HG03135 (cell line): ENCODE measurements at regions not wholly inside any gene's neighbourhood (a gene's known extent, or its start where the extent isn't known, plus 50 kb on each side); places are given as distances from the start of the nearest gene placed in this dataset.
A peak's percentile ranks its signal among the peaks of the same experiment; 100 is the strongest.
"Not testable (repeated sequence)": the region's sequence is repeated elsewhere in the genome, so short reads cannot be mapped to it uniquely, and the experiment has no call there.

Source experiments
- ATAC-seq: cut with Tn5 transposase; IDR thresholded peaks from one replicate; pipeline ENCODE4 v1.9.1; 2021; ENCODE audit warnings: mild to moderate bottlenecking, moderate library complexity; ENCODE audit not compliant: unreplicated experiment

GRCh38 chr1:31485166-31485565 is 72.2 kb downstream of the SERINC2 start:
- ATAC-seq, result no peak

GRCh38 chr1:31487143-31487542 is 74.1 kb downstream of the SERINC2 start:
- ATAC-seq, result no peak

DNA sequence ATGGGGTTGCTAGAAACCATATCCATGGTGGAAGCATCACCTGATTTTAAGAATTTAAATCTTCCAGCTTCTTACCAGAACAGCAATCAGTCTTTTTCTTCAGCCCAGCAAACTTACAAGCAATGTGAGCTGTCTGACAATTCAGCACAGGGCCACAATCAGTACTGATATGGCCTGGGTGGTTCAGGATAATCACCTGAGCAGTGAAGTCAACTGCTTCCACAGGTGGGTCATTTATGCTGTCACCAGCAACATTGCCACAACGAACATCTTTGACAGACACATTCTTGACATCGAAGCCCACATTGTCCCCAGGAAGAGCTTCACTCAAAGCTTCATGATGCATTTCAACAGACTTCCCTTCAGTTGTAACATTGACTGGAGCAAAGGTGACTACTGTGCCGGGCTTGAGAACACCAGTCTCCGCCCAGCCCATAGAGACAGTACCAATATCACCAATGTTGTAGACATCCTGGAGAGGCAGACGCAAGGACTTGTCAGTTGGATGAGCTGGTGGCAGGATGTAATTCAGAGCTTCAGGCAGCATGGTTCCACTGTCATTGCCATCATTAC is 74.8 kb downstream of the SERINC2 start:
- ATAC-seq, result no peak

DNA sequence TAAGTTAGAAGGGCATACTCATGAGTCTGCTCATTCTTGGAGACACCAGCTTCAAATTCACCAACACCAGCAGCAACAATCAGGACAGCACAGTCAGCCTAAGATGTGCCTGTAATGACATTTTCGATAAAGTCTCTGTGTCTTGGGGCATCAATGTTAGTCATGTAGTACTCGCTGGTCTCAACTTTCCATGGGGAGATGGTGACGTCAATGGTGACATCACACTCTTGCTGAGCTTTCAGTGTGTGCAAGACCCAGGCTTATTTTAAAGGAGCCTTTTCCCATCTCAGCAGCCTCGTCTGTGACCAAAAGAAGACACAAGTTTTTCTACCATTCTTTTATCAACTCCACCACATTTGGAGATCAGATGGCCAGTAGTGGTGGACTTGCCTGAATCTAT is 75.5 kb downstream of the SERINC2 start:
- ATAC-seq, result no peak

GRCh38 chr1:31489575-31489974 is 76.6 kb downstream of the SERINC2 start:
- not testable (repeated sequence) for ATAC-seq

GRCh38 chr1:31490596-31490995 is 77.6 kb downstream of the SERINC2 start:
- ATAC-seq, result not testable (repeated sequence)

- not testable (repeated sequence) for ATAC-seq
These were observed 81.0 kb upstream of the TINAGL1 start for GRCh38 chr1:31495351-31495750.

- not testable (repeated sequence) for ATAC-seq
These were observed 80.5 kb upstream of the TINAGL1 start for GRCh38 chr1:31495770-31496169.

GRCh38 chr1:31497601-31498000 is 78.7 kb upstream of the TINAGL1 start:
- ATAC-seq, result no peak

- no peak for ATAC-seq
These were observed 77.8 kb upstream of the TINAGL1 start for GRCh38 chr1:31498376-31499040.

- ATAC-seq, result no peak
These were observed 74.8 kb upstream of the TINAGL1 start for GRCh38 chr1:31501505-31501904.

DNA sequence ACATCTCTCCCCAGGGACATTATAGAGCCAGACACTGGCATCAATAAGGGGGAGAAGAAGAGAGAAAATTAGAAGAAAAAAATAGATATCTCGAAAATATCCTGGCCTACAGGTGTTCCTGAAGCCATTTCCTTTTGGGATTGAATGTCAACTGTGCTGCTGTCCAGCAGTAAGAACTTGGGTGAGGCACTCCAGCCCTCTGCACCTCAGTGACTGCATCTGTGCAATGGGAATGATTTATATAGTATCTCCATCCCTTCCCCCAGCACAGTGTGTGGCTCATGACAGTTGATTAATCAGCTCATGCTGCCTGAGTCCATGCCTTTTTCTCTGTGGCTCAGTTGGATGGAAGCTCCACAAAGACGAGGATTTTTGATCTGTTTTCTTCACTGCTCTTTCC is 74.1 kb upstream of the TINAGL1 start:
- ATAC-seq, result no peak

- no peak for ATAC-seq
These were observed 73.3 kb upstream of the TINAGL1 start for GRCh38 chr1:31502926-31503511.

- no peak for ATAC-seq
These were observed 72.7 kb upstream of the TINAGL1 start for GRCh38 chr1:31503570-31503969.

DNA sequence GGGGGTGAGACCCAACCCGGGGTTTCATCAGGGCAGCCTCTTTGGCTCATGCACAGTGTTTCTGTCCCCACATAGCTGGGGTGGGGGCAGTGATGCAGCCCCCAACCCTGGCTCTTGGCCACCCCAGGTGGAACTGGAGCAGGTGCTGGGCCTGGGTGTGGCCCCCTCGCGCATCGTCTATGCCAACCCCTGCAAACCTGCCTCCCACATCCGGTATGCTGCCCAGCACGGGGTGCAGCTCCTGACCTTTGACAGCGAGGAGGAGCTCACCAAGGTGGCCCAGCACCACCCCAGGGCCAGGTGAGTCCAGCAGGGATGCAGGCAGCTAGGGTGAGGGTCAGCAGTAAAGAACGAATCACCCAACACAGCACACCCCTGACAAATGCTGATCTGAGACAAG is 72.3 kb upstream of the TINAGL1 start:
- no peak for ATAC-seq

DNA sequence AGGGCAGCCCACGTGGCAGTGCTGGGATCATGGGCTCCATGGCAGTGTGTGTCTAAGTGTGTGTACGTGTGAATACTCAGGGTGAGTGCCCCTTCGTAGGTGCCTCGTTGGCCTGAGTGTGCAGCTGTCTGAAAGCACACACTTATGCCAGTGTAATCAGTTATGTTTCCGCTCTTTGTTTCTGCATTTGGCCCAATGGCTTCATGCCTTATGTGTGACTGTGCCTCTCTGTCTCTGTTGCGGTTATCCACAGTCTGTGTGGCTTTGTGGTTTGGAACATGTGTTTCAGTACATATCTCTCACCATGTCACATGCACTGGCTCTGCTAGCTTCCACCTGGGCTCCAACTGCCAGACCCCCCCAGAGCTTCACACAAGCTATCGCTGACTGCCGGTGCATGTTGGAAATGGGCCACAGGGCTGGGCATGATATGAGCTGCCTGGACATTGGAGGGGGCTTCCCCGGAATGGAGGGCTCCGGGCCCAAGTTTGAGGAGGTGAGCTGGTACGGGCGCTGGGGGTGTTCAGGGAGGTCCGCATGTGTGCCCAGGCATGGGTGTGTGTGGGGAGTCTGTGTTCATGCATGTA is 70.3 kb upstream of the TINAGL1 start:
- ATAC-seq, result peak; percentile 53

- ATAC-seq, result no peak
These were observed 69.1 kb upstream of the TINAGL1 start for GRCh38 chr1:31507221-31507620.

DNA sequence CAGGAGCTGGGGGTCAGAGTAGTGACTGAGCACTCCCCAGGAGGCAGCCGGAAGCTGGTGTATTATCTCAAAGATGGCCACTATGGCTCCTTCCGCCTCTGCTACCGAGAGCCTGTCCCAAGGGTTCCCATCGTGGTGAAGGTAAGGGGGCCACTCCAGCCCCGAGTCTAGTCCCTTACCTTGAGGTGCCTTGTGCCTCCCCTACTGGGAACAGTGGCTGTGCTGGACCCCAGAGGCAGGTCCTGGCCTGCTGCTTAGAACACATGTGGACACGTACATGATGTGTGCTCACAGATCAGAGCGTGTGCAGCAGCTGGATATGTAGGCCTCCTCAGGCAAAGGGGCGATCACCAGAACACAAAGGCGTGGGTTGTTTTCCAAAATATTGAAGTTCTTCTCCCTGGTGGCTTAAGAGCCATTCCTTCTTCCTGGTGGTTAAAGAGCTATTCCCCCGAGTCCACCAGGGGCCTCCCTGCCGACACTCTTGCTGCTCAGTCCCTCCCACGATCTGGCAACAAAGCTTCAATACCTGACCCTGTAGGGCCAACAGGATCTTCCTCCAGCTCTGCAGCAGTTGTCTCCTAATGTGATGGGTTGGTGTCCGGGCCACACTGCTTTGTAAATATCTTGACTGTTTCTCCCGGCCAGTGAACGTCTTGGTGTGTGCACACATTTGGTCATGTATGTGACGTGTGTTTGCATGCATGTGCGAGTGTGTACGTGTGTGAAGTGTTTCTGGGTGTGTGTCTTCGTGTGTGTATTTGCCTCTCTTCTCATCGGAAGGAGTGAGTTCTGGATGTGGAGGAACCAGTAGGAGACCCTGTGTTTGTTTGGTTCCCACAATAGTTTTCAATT is 68.4 kb upstream of the TINAGL1 start:
- ATAC-seq, result no peak

- peak; percentile 46 for ATAC-seq
These were observed 66.9 kb upstream of the TINAGL1 start for GRCh38 chr1:31509124-31510072.

DNA sequence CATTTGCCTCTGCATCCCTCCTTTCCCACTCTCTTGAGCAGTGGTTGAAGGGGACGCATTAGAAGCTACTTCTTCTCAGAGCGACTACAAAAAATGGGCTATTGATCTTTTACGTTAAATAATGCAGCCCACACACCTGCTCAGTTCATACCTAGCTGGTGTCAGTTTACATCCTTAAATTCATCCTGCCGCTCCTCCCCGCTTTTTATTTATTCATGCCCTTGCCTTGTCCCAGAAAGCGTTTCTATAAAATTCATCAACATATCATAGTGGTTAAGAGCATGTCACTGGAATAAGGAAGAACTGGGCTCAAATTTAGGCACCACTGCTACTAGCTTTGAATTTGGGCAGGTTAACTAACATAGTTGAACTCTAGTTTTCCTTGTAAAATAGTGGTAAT is 66.0 kb upstream of the TINAGL1 start:
- no peak for ATAC-seq
